ENCODE measurements at regions not wholly inside any gene's neighbourhood (a gene's known extent, or its start where the extent isn't known, plus 50 kb on each side); places are given as distances from the start of the nearest gene placed in this dataset.

- TF ChIP-seq THAP7 (CRISPR knock-in tag; IDR thresholded peaks at IDR 0.05) (no peak), FOXK2 (conservative IDR thresholded peaks at IDR 0.05 in 1 of 2, IDR thresholded peaks at IDR 0.05 in 1 of 2; ENCODE audit: low read depth in 2 of 2) (peak; percentile 18 to 40; a peak in 2 of 4 replicates), SOX6 (IDR thresholded peaks at IDR 0.05) (peak; percentile 88), CTBP1 (IDR thresholded peaks at IDR 0.05; ENCODE audit: borderline replicate concordance) (peak; percentile 73), RAD21 (CRISPR knock-in tag; conservative IDR thresholded peaks at IDR 0.05 in 1 of 2, IDR thresholded peaks at IDR 0.05 in 1 of 2) (no peak; a peak in 1 of 4 replicates), CREB1 (IDR thresholded peaks at IDR 0.05) (peak; percentile 42; the same call in 1 of the 2 replicates), CREB1 (CRISPR knock-in tag; IDR thresholded peaks at IDR 0.05) (no peak), RREB1 (CRISPR knock-in tag; IDR thresholded peaks at IDR 0.05) (no peak), ZBTB49 (CRISPR knock-in tag; IDR thresholded peaks at IDR 0.05; ENCODE audit: borderline replicate concordance) (no peak), STAT5A (IDR thresholded peaks at IDR 0.05; ENCODE audit: borderline replicate concordance, low read length) (peak; percentile 81), TSHZ1 (CRISPR knock-in tag; IDR thresholded peaks at IDR 0.05) (peak; percentile 59; the same call in 1 of the 2 replicates), NCOA4 (IDR thresholded peaks at IDR 0.05; ENCODE audit: partially characterized antibody) (no peak), TCF15 (CRISPR knock-in tag; IDR thresholded peaks at IDR 0.05) (peak; percentile 19; the same call in 1 of the 2 replicates), ZNF551 (CRISPR knock-in tag; IDR thresholded peaks at IDR 0.05) (no peak), DNMT1 (IDR thresholded peaks at IDR 0.05) (no peak; the same call in 1 of the 2 replicates), MAFK (IDR thresholded peaks at IDR 0.05; ENCODE audit: low read length) (peak; percentile 89)
Measured at GRCh38 chr5:173782671-173783101, 105.5 kb upstream of the CPEB4 start (continued).

Data from K562 (cell line).